H9 (cell line): ENCODE measurements at regions not wholly inside any gene's neighbourhood (a gene's known extent, or its start where the extent isn't known, plus 50 kb on each side); places are given as distances from the start of the nearest gene placed in this dataset.

Experiments used
- DNase-seq: peaks from one replicate; pipeline ENCODE4 v3.0.0-alpha.2; 2017
- H2AFZ ChIP-seq: one replicate; pipeline ENCODE4 v1.6.1; 2013; ENCODE audit warnings: mild to moderate bottlenecking, low read length, control low read depth, moderate library complexity
- H2AK5ac ChIP-seq: 2 replicates; pipeline ENCODE4 v1.6.1; 2013; ENCODE audit warnings: low read length, control low read depth, mixed read lengths; ENCODE audit not compliant: insufficient read length
- H2BK120ac ChIP-seq: one replicate; pipeline ENCODE4 v1.6.1; 2013; ENCODE audit warnings: low read depth, mild to moderate bottlenecking, low read length, control low read depth, inconsistent platforms; ENCODE audit not compliant: poor library complexity, severe bottlenecking
- H2BK12ac ChIP-seq: 2 replicates; pipeline ENCODE4 v1.6.1; 2013; ENCODE audit warnings: low read length, control low read depth, mixed read lengths, low read depth; ENCODE audit not compliant: insufficient read length
- H2BK15ac ChIP-seq: 2 replicates; pipeline ENCODE4 v1.6.1; 2013; ENCODE audit warnings: low read depth, low read length, control low read depth
- H2BK20ac ChIP-seq: one replicate; pipeline ENCODE4 v1.6.1; 2013; ENCODE audit warnings: low read depth, mild to moderate bottlenecking, low read length, control low read depth, inconsistent platforms; ENCODE audit not compliant: poor library complexity, severe bottlenecking
- H2BK5ac ChIP-seq: 2 replicates; pipeline ENCODE4 v1.6.1; 2013; ENCODE audit warnings: low read length, control low read depth, mixed read lengths; ENCODE audit not compliant: insufficient read length
- H3K14ac ChIP-seq: 2 replicates; pipeline ENCODE4 v1.6.1; 2013; ENCODE audit warnings: low read length, control low read depth; ENCODE audit not compliant: insufficient read depth
- H3K18ac ChIP-seq: 2 replicates; pipeline ENCODE4 v1.6.1; 2013; ENCODE audit warnings: low read depth, mild to moderate bottlenecking, mixed read lengths, low read length, control low read depth; ENCODE audit not compliant: insufficient read length
- H3K23ac ChIP-seq: 2 replicates; pipeline ENCODE4 v1.6.1; 2013; ENCODE audit warnings: low read length, control low read depth, mixed read lengths, low read depth; ENCODE audit not compliant: insufficient read length
- H3K23me2 ChIP-seq: 2 replicates; pipeline ENCODE4 v1.6.1; 2013; ENCODE audit warnings: low read depth, mild to moderate bottlenecking, mixed read lengths, low read length, control low read depth; ENCODE audit not compliant: insufficient read length, poor library complexity, severe bottlenecking
- H3K27ac ChIP-seq: 2 replicates; pipeline ENCODE4 v1.5.1; 2013; ENCODE audit warnings: low read length, control low read depth, mixed read lengths, low read depth; ENCODE audit not compliant: insufficient read length
- H3K27me3 ChIP-seq: 2 replicates; pipeline ENCODE4 v1.6.1; 2013; ENCODE audit warnings: low read length, control low read depth, inconsistent platforms; ENCODE audit not compliant: insufficient read depth
- H3K4ac ChIP-seq: 2 replicates; pipeline ENCODE4 v1.6.1; 2013; ENCODE audit warnings: low read depth, mild to moderate bottlenecking, control low read depth, inconsistent platforms, low read length, moderate library complexity
- H3K4me1 ChIP-seq: 2 replicates; pipeline ENCODE4 v1.6.1; 2013; ENCODE audit warnings: low read length, control low read depth, inconsistent platforms; ENCODE audit not compliant: insufficient read depth
- H3K4me2 ChIP-seq: 2 replicates; pipeline ENCODE4 v1.6.1; 2013; ENCODE audit warnings: low read length, control low read depth, mixed read lengths; ENCODE audit not compliant: insufficient read length, insufficient read depth
- H3K56ac ChIP-seq: 2 replicates; pipeline ENCODE4 v1.6.1; 2013; ENCODE audit warnings: low read depth, mild to moderate bottlenecking, mixed read lengths, low read length, control low read depth; ENCODE audit not compliant: insufficient read length
- H3K79me1 ChIP-seq: 2 replicates; pipeline ENCODE4 v1.6.1; 2013; ENCODE audit warnings: low read depth, mild to moderate bottlenecking, moderate library complexity, low read length, control low read depth, inconsistent platforms; ENCODE audit not compliant: insufficient read depth, poor library complexity, severe bottlenecking
- H3K79me2 ChIP-seq: 2 replicates; pipeline ENCODE4 v1.6.1; 2013; ENCODE audit warnings: low read length, control low read depth, inconsistent platforms; ENCODE audit not compliant: insufficient read depth
- H3K9ac ChIP-seq: 2 replicates; pipeline ENCODE4 v1.6.1; 2013; ENCODE audit warnings: low read length, control low read depth, mixed read lengths; ENCODE audit not compliant: insufficient read length; ENCODE audit errors: extremely low read depth
- H3K9me3 ChIP-seq: one replicate; pipeline ENCODE4 v1.6.1; 2013; ENCODE audit warnings: low read depth, low read length, inconsistent platforms; ENCODE audit not compliant: control insufficient read depth
- H3T11ph ChIP-seq: one replicate; pipeline ENCODE4 v1.6.1; 2013; ENCODE audit warnings: mild to moderate bottlenecking, low read length, control low read depth, inconsistent platforms
- H4K20me1 ChIP-seq: one replicate; pipeline ENCODE4 v1.6.1; 2013; ENCODE audit not compliant: control insufficient read depth, insufficient read length, insufficient read depth
- H4K5ac ChIP-seq: 2 replicates; pipeline ENCODE4 v1.6.1; 2013; ENCODE audit warnings: low read depth, mild to moderate bottlenecking, mixed read lengths, low read length, control low read depth; ENCODE audit not compliant: insufficient read length
- H4K8ac ChIP-seq: replicated peaks from 2 replicates; pipeline ENCODE4 v1.6.1; 2013; ENCODE audit warnings: low read length, control low read depth, mixed read lengths, low read depth; ENCODE audit not compliant: insufficient read length
- H4K91ac ChIP-seq: 2 replicates; pipeline ENCODE4 v1.6.1; 2013; ENCODE audit warnings: low read depth, mild to moderate bottlenecking, moderate library complexity, mixed read lengths, low read length, control low read depth; ENCODE audit not compliant: insufficient read length
- H3K27ac Mint-ChIP-seq, 3 experiments: 2 replicates in 2 of 3; 3 replicates in 1 of 3; pipeline ENCODE4 v1.8.0; 2020 to 2021; ENCODE audit warnings: mixed read lengths in 3 of 3, mild to moderate bottlenecking in 1 of 3, moderate library complexity in 1 of 3
- H3K27me3 Mint-ChIP-seq: 2 replicates; pipeline ENCODE4 v1.8.0; 2021; ENCODE audit warnings: low read depth, mild to moderate bottlenecking, moderate library complexity, mixed read lengths
- H3K36me3 Mint-ChIP-seq, 3 experiments: 2 replicates in 2 of 3; 3 replicates in 1 of 3; pipeline ENCODE4 v1.8.0; 2020 to 2021; ENCODE audit warnings: low read depth in 3 of 3, mixed read lengths in 3 of 3; ENCODE audit not compliant: insufficient read depth in 1 of 3
- H3K4me1 Mint-ChIP-seq, 2 experiments: 2 replicates each; pipeline ENCODE4 v1.8.0; 2020; ENCODE audit warnings: mixed read lengths in 2 of 2
- H3K4me3 Mint-ChIP-seq, 2 experiments: 2 replicates in 1 of 2; 3 replicates in 1 of 2; pipeline ENCODE4 v1.8.0; 2020 to 2021; ENCODE audit warnings: mild to moderate bottlenecking in 2 of 2, mixed read lengths in 2 of 2, moderate library complexity in 1 of 2
- H3K9me3 Mint-ChIP-seq, 2 experiments: 2 replicates in 1 of 2; 3 replicates in 1 of 2; pipeline ENCODE4 v1.8.0; 2020; ENCODE audit warnings: mild to moderate bottlenecking in 2 of 2, mixed read lengths in 2 of 2, moderate library complexity in 1 of 2
- WGBS: extraction: QIAGEN DNeasy Blood & Tissue Kit; methylation state at CpG from one replicate; pipeline ENCODE4 v1.1.7; 2013; ENCODE audit warnings: missing lambda C conversion rate, low lambda C conversion rate, mixed read lengths; ENCODE audit not compliant: insufficient read length; ENCODE audit errors: extremely low coverage; 5-methylcytosine and 5-hydroxymethylcytosine counted together
- TF ChIP-seq, protein P1 (sequence below): fragments of 200-600 bp; sonication (generic); conservative IDR thresholded peaks from 3 replicates; pipeline ENCODE4 v1.8.0; 2021; ENCODE audit warnings: antibody characterized with exemption, mild to moderate bottlenecking

GRCh38 chr4:11484531-11484930 lies 55.8 kb upstream of the HS3ST1 start:
- Histone ChIP-seq H3K23me2 (no peaks in the 10 kb centered on the region), H2BK5ac (no peak overlapping the region), H2BK12ac (no peak overlapping the region), H2BK15ac (no peak overlapping the region), H4K8ac (no peak overlapping the region), H4K5ac (no peak overlapping the region), H3K4me1 (no peaks in the 10 kb centered on the region), H3K27me3 (no peaks in the 10 kb centered on the region), H3K18ac (no peak overlapping the region), H3K79me1 (no peaks in the 10 kb centered on the region), H4K20me1 (no peaks in the 10 kb centered on the region), H3K4ac (no peak overlapping the region), H4K91ac (no peak overlapping the region), H3K4me2 (no peak overlapping the region), H2AFZ (no peak overlapping the region), H3T11ph (no peak overlapping the region), H3K79me2 (no peaks in the 10 kb centered on the region), H3K56ac (no peak overlapping the region), H3K27ac (no peak overlapping the region), H3K9me3 (no peaks in the 10 kb centered on the region), H3K14ac (no peak overlapping the region), H3K23ac (no peak overlapping the region), H2AK5ac (no peak overlapping the region), H3K9ac (no peak overlapping the region), H2BK120ac (no peak overlapping the region), H2BK20ac (no peak overlapping the region)
- TF ChIP-seq, protein P1, sequence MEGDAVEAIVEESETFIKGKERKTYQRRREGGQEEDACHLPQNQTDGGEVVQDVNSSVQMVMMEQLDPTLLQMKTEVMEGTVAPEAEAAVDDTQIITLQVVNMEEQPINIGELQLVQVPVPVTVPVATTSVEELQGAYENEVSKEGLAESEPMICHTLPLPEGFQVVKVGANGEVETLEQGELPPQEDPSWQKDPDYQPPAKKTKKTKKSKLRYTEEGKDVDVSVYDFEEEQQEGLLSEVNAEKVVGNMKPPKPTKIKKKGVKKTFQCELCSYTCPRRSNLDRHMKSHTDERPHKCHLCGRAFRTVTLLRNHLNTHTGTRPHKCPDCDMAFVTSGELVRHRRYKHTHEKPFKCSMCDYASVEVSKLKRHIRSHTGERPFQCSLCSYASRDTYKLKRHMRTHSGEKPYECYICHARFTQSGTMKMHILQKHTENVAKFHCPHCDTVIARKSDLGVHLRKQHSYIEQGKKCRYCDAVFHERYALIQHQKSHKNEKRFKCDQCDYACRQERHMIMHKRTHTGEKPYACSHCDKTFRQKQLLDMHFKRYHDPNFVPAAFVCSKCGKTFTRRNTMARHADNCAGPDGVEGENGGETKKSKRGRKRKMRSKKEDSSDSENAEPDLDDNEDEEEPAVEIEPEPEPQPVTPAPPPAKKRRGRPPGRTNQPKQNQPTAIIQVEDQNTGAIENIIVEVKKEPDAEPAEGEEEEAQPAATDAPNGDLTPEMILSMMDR: no peak
- Mint-ChIP-seq H3K4me3 (no peak overlapping the region), H3K9me3 (no peaks in the 10 kb centered on the region), H3K36me3 (no peaks in the 10 kb centered on the region), H3K27ac (no peak overlapping the region), H3K27me3 (no peaks in the 10 kb centered on the region), H3K4me1 (no peaks in the 10 kb centered on the region)
- no peak for DNase-seq
- no CpG with 5 or more reads among the region's 1 CpG for WGBS
